H1 (cell line): ENCODE measurements at regions not wholly inside any gene's neighbourhood (a gene's known extent, or its start where the extent isn't known, plus 50 kb on each side); places are given as distances from the start of the nearest gene placed in this dataset.

ENCODE experiments used
- BACH1 ChIP-seq: IDR thresholded peaks from 2 replicates; pipeline ENCODE4 v1.6.1; 2012; ENCODE audit warnings: low read length, improper control_type of control experiment
- CTCF ChIP-seq, 3 experiments: IDR thresholded peaks; 1 replicate in 2 of 3; 2 replicates in 1 of 3; pipeline versions ENCODE4 v1.5.1 to v1.6.1; 2011; ENCODE audit warnings: low read length in 3 of 3, mild to moderate bottlenecking in 3 of 3, inconsistent platforms in 2 of 3, low read depth in 1 of 3, moderate library complexity in 1 of 3; ENCODE audit not compliant: insufficient read depth in 1 of 3; ENCODE audit errors: control extremely low read depth in 1 of 3
- GABPA ChIP-seq: IDR thresholded peaks from 2 replicates; pipeline ENCODE4 v1.6.1; 2011; ENCODE audit warnings: mild to moderate bottlenecking, low read length, moderate library complexity, borderline replicate concordance; ENCODE audit not compliant: insufficient read depth
- GTF2F1 ChIP-seq: IDR thresholded peaks from 2 replicates; pipeline ENCODE4 v1.6.1; 2012; ENCODE audit warnings: low read depth, low read length, improper control_type of control experiment, borderline replicate concordance
- POLR2A ChIP-seq, 2 experiments: IDR thresholded peaks; 1 replicate in 1 of 2; 2 replicates in 1 of 2; pipeline ENCODE4 v1.6.1; 2011; ENCODE audit warnings: low read depth in 2 of 2, low read length in 2 of 2, mild to moderate bottlenecking in 2 of 2; ENCODE audit errors: control extremely low read depth in 1 of 2
- RXRA ChIP-seq: IDR thresholded peaks from 2 replicates; pipeline ENCODE4 v1.6.1; 2011; ENCODE audit warnings: low read depth, mild to moderate bottlenecking, low read length, moderate library complexity; ENCODE audit not compliant: insufficient read depth
- SP2 ChIP-seq: IDR thresholded peaks from 2 replicates; pipeline ENCODE4 v1.6.1; 2012; ENCODE audit warnings: mild to moderate bottlenecking, low read length, inconsistent platforms
- ZNF274 ChIP-seq: IDR thresholded peaks from 2 replicates; pipeline ENCODE4 v1.7.0; 2012; ENCODE audit warnings: low read length, borderline replicate concordance; ENCODE audit errors: extremely low read depth
- TF ChIP-seq, protein P1 (sequence below): IDR thresholded peaks from 2 replicates; pipeline ENCODE4 v1.6.1; 2012; ENCODE audit warnings: inconsistent platforms
- TF ChIP-seq, protein P2 (sequence below): IDR thresholded peaks from 2 replicates; pipeline ENCODE4 v1.6.1; 2011; ENCODE audit warnings: low read length, improper control_type of control experiment

DNA sequence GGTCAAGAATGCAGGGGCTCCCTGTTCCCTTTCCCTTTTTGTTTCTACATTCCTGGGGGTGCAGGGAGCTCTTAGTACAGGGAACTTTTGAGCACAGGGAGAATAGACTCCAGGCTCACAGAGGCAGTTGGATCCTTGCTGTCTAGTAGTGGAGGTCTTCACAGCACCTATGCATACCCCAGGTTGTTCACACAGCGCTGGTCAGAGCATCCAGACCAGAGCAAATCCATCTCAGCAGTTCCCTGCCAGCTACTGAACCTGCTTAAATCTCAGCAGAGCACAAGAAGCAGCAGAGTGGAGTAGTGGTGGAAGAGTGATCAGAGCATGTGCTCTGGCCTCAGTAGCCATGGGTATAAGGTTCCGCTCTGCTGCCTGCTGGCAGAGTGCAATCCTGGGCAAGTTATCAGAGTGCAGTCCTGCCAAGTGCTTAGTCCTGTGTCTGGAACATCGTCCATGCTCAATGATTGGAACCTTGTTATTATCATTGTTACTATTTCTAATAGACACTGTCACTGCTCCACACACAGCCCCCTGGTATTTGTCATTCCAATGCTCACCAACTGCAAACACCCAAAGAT, 220.4 kb downstream of the CBLN1 start:
- TF ChIP-seq, protein P1, sequence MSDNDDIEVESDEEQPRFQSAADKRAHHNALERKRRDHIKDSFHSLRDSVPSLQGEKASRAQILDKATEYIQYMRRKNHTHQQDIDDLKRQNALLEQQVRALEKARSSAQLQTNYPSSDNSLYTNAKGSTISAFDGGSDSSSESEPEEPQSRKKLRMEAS = no peak
- TF ChIP-seq GABPA (no peak), RXRA (no peak), CTCF (IDR thresholded peaks at IDR 0.05; ENCODE audit: control extremely low read depth in 1 of 3, insufficient read depth in 1 of 3, low read depth in 1 of 3, low read length in 3 of 3) (no peak), GTF2F1 (no peak), POLR2A (IDR thresholded peaks at IDR 0.05; ENCODE audit: control extremely low read depth in 1 of 2, low read depth in 2 of 2, low read length in 2 of 2) (no peak), ZNF274 (no peak), SP2 (no peak), BACH1 (no peak)
- TF ChIP-seq, protein P2, sequence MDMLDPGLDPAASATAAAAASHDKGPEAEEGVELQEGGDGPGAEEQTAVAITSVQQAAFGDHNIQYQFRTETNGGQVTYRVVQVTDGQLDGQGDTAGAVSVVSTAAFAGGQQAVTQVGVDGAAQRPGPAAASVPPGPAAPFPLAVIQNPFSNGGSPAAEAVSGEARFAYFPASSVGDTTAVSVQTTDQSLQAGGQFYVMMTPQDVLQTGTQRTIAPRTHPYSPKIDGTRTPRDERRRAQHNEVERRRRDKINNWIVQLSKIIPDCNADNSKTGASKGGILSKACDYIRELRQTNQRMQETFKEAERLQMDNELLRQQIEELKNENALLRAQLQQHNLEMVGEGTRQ = no peak
